HG02571 (cell line): ENCODE measurements at regions not wholly inside any gene's neighbourhood (a gene's known extent, or its start where the extent isn't known, plus 50 kb on each side); places are given as distances from the start of the nearest gene placed in this dataset.

Source experiments
- ATAC-seq: cut with Tn5 transposase; IDR thresholded peaks from one replicate; pipeline ENCODE4 v1.9.1; 2021; ENCODE audit warnings: mild to moderate bottlenecking, moderate library complexity; ENCODE audit not compliant: unreplicated experiment

DNA sequence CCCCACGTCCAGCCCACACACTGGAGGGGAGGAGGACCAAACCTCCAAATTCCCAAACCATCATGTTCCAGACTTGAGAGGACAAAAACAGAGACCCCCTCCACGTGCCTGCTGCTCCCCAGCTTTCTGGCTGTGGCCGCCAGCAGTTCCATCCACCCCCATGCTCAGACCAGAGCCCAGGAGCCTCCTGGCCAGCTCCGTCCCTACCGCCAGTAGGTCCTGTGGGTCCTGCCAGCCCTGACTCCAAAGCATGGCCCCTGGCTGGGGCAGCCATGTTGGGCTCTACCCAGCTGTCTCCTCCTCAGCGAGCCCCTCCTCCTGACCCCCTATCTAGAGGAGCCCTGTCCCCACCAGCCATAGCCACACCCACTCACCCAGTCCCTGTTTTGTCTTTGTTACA lies 227.3 kb upstream of the RTL1 start:
- ATAC-seq = no peak

DNA sequence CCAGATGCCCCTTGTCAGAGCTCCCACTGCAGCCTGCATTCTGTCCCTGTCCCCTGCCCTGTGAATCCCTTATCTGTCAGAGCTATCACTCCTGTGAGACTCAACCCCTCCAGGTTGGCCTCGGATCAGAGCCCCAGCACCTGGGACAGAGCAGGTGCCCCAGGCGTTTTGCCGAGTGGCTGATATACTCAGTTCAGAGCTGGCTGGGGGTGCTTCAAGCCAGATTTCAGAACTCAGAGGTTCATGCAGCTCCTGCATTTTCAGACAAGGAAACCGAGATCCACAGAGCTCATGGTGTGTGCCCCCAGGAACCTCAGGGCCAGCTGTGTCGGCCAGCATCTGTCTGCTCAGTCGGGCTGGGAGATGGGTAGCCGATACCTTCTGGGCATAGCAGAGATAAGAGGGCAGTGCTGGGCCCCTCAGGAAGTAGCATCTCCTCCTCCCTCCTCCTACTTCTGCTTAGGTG lies 228.0 kb upstream of the RTL1 start:
- no peak for ATAC-seq

DNA sequence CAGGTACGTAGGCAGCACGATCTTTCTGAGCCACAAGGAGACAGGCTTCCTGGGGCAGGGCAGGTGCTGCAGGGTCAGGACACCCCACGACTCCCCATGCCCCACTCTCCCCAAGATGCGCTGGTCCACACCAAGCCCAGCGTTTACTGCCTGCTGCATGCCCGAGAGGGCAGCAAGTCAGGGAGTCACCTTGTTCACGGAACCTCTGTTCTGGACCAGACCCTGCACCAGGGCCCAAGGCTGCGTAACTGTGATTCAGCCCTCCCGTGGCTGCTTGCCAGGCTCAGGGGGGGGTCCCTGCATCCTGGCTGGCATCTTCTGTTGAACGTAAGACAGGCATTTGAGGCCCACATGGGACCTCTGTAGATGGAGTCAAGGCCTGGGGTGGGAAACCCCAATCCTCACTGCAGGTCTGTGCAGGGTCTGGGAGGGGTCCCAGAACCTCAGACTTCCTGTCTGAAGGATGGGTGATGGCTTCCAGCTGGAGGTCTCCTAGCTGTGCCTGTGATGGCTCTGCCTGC lies 228.6 kb upstream of the RTL1 start:
- no peak for ATAC-seq

DNA sequence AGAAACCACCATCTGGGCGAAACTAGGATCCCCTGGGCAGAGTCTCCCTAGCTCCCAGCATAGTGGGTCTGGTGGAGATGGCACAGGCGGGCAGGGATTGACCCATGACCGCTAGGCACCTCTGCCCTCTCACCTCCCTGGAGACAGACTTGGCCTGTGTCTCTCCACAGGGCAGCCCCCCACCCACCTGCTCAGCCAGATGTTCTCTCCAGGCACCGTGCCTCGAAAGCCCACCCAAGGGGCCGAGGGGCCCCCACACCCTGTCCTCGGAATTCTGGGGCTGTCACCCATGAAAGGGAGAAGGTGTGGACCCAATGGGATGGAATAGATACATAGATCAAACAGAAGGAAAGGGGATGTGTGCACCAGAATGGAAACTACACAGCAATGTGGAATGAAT lies 229.1 kb upstream of the RTL1 start:
- ATAC-seq = no peak

DNA sequence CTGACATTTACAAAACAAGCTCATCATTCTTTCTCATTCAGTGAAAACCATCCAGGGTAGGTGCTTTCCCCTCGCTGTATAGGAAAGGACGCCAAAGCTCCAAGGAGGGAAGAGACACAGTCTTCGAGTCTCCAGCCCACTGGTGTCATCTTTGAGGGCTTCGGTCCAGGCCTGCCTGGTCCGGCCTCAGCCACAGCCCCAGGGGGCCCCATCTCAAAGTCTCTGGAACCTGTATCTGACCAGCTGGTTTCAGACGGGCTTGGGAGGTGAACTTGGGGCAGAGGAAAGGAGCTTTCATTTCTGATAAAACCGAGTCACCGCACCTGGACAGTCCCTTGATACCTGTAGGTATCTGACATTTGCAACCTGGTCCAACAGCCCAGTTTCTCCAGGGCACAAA lies 229.5 kb upstream of the RTL1 start:
- no peak for ATAC-seq

DNA sequence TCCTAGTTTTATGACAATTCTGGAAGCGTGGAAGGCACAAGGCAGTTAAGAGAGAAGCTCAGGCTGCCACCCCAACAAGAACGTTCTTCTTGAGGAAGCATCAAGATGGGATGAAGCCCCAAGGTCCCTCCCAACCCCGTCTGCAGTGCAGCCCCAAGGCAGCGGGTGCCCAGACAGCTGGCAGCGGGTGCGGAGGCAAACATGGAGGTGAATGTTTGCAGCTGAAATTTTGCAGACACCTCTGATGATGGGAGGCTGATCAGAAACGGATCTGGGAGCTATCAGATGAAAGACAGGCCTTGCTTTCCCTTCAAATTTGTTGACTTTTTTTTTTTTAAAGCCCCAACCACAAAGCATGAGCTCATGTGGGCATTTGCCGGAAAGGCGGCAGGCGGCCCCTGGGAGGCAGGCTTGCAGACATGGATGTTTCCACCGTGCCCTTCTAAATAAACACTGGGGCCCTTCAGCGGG lies 230.7 kb upstream of the RTL1 start:
- no peak for ATAC-seq

DNA sequence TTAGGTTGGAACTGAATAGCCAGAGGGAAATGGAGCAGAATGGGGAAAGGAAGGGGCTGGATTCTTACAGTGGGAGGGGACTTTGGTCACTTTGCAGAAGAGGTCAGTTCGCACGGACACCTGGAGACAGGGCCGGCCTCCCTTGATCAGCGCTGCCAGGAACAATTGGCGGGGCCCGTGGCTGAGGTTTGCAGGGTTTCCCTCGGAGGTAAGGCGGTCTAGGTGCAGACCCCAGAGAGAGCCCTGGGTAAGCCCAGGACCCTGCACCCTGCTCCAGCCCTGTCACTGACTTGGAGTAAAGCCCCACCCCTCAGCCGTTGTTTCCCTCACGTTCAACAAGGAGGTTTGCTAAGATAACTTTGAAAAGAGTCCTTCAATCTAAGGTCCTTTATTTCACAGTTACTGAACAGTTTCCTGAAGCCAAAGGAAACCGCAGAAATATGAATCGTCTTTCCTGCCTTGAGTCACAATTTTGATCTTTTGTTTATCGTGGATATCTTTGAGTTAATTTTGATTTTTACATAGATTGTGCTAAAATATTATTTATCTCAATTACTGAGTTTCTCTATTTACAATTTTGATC lies 231.4 kb upstream of the RTL1 start:
- no peak for ATAC-seq

DNA sequence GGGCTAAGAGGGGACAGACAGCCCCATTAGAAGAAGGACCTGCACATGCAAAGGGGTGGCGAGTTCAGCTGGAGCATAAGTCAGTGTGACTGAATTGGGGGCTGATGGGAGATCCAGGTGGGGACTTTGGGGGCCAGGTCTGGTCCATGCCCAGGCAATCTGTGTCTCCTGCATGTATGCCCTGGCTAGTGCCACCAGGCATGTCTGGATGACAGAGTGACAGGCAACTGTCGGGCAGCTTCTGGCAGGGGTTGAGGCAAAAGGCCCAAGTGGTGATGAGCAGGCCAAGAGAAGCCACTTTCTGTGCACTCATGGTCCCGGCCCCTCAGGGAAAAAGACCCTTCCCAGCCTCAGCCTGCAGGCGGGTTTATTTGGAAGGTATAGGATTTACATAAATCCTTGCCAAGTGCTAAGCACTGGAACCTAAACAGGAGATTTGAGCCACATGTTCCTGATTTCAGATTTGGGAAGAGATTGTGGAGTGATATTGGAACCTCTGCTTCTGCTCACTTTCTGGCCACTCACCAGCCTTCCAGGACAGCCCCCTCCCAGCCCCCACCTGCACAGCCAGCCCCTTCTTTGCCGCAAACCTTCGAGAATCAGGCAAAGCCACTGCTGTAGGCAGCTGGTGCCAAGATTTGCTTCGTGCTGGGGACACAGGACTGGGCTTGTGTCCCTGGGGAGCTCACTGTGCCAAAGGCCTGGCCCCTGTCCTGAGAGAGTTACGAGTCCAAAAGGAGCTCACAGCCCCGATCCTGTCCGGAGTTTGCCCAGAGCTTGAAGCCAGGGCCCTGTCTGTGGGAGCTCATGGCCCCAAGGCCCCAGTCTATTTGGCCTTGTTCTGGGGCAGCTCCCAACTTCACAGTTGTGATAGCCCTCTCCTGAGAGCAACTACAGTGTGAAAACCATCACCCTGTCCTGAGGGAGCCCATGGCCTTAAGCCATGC lies 232.5 kb upstream of the RTL1 start:
- no peak for ATAC-seq

DNA sequence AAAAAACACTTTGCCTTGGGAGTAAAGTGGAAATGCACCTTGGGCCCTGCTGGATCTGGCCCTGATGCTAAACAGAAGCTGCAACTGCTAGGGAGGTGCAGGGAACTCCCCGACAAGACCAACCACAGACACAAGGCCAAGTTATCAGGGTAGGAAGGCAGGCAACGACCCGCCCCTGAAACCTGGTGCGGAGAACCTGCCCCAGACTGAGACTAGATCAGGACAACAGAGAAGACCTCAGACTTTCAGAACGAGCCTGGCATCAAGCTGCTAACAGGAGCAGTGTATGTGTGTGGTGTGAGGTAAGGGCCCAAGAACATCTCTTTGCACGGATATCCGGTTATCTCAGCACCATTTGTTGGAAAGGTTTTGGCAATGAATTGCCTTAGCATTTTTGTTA lies 233.7 kb upstream of the RTL1 start:
- ATAC-seq = no peak

DNA sequence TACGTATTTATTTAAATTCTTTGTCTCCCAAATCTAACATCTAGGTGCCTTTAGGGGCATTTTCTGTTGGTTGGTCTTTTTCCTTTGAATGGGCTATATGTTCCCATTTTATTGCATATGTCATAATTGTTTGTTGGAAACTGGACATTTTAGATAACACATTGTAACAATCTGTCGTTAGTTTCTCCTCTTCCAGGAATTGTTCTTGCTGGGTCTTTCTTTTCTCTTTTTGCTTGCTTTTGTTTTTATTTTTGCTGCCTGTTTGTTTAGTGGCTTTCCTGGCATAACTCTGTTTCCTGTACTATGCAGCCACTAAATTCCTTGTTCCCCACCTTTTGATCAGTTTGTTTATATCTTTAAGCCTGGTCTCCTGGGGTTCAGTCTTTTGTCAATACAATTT lies 244.3 kb upstream of the RTL1 start:
- no peak for ATAC-seq

DNA sequence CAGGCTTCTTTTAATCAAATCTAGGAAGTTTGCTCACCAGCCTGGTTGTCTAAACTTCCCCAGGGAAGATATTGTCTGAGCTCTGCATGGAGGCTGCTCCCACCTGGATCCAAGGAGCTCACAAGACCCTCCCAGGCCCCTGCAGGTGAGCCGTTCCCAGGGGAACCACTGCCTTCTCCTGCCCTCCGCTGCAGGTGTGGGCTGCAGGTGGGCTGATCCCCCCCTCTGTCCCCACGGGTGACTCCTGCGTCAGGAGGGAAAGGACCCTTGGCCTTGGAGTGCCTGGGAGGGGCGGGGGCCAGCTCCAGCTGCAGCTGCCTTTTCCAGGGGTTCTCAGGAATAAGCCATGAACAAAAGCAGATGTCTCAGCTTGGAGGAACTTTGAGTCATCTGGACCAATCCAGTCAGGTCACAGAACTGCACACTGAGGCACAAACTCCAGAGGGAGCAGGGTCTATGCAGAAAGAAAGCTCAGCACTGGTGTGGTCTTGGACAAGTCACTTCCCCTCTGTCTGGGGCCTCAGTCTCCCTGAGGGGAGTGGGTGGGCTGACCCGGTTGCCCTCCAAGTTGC lies 246.6 kb upstream of the RTL1 start:
- ATAC-seq = no peak

DNA sequence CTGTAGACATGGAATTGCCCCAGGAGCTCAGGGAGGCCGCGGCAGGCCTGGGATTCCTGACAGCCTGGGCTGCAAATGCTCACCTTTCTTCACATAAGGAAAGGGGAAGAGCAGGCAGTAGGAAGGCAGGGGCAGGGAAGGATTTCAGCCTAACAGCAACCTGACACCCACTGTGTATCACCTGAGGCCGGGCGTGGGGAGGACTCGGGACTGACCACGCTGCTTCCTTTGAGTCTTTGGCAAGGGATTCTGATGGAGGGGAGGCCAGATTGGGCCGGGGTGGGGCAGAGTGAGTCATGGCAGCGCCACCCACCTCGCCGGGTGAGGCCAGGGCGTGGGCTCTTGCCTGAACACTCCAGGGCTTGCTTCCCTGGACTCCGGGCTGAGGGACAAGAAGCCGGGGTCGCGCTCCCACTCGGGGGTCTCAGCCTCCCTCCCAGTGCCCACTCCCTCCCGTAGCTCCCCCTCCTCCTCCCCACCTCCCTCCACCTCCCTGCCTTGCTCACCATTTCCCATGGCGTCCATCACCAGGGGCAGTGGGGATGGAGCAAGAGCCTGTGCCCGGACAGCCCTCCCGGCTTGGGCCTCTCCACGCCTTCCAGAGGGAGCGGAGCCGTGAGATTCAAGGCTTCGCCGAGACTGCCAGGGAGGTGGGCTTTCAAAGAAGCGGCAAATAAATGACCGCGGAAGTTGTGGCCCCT lies 247.9 kb upstream of the RTL1 start:
- ATAC-seq = no peak

DNA sequence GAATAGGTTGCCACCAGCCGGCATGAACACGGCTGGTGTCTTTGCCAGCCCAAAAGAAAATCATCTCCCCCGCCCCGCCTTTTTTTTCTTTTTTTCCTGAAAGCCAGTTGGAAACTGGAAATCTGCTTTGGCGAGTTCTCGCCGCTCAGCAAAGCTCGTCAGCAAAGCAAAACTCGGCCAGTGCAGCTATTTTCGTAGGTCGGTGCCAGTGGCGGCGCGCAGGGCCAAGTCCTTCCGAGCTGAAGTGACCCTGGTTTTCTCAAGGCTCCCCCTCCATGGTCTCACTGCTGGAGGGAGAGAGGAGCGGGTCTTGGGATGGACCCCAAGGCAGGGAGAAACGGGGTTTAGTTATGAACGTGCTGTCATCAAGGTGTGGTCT lies 248.4 kb upstream of the RTL1 start:
- ATAC-seq = no peak

DNA sequence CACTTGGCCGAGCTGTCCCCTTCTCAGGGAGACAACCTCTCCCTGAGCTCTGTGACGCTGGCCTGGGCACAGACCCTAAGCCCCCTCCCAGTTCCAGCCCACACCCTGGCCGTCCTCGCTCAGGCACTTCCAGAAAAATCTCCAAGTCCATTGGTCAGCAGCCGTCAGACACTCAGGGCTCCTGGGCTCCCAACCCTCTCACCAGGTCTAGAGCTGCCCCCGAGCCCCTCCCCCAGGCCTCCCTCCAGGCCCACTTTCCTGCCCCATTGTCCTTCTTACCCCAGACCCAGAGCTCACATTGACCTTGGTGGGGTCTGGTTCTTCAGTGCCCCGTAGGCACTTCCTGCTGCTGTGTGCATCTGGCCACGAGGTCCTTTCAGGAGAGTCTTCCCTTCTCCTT lies 249.3 kb upstream of the RTL1 start:
- ATAC-seq = no peak

DNA sequence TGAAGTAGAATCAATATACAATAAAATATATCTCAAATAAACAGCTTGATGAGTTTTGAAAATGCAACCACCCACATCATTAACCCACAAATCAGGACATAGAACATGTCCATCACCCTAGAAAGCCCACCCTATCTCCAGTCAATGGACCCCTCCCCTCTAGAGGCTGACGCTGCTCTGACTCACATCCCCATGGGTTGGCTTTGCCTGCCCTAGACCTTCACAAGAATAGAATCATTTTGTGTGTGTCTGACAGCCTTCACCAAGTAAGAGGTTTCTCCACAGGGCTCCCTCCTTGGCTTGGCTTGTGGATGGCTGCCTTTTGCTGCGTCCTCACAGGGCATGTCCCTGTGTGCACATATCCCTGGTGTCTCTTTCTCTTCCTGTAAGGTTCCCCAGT lies 250.2 kb upstream of the RTL1 start:
- no peak for ATAC-seq

DNA sequence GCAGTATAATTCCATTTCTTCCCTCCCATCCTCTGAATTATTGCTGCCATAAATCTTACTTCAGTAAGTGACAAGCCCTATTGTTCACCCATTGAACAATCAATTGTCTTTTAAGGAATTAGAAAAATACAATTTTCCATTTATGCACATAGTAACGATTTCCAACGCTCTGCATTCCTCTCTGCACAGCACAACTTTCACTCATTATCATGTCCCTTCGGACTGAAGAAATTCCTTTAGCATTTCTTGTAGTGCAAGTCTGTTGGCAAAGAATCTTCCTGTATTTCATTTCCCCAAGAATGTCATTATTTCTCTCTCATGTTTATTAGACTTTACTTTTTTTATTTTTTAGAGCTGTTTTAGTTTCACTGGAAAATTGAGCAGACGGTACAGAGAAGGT lies 252.1 kb upstream of the RTL1 start:
- no peak for ATAC-seq

DNA sequence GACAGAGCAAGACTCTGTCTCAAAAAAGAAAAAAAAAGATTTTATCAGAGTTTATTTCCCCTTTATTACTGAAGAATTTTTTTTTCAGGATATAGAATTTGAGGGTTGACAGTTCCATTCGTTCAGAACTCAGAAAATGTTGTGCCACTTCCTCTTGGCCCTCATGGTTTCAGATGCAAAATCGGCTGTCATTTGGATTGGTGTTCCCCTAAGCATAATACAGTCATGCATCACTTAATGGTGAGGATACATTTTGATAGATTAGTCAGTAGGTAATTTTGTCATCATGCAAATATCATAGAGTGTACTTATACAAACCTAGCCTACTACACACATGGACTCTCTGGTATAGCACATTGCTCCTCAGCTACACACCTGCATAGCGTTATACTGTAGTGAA lies 263.9 kb upstream of the RTL1 start:
- no peak for ATAC-seq

DNA sequence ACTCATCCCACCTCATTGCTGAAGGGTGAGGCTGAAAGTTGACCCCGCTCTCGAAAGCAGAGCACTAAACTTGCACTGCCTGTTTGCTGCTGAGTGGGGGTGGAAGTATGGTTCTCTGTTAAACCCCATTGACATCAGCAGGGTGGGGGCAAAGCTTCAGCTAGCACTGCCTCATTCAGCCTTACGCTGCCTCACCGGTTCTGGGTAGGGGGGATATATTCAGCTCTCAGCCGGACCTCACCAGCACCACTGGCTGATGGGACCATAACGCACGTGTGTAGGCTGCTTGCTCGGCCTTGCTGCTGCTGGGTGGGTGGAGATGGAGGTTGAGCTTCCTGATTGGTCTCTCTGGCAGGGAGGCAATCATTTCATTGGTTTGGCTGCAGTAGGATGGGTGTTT lies 265.7 kb upstream of the RTL1 start:
- no peak for ATAC-seq

DNA sequence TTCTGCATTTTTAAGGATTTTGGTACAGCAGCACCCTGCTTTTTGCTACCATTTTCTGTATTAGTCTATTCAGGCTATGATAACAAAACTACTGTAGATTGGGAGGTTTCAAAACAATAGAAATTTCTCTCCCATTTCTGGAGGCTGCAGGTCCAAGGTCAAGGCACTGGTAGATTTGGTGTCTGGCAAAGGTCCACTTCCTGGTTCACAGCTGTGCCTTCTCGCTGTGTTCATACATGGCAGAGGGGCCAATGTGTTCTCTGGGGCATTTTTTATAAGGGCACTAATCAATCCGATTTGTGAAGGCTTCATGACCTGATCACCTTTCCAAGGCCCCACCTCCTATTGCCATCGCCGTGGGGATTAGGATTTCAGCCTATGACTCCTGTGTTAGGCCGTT lies 268.1 kb upstream of the RTL1 start:
- no peak for ATAC-seq

DNA sequence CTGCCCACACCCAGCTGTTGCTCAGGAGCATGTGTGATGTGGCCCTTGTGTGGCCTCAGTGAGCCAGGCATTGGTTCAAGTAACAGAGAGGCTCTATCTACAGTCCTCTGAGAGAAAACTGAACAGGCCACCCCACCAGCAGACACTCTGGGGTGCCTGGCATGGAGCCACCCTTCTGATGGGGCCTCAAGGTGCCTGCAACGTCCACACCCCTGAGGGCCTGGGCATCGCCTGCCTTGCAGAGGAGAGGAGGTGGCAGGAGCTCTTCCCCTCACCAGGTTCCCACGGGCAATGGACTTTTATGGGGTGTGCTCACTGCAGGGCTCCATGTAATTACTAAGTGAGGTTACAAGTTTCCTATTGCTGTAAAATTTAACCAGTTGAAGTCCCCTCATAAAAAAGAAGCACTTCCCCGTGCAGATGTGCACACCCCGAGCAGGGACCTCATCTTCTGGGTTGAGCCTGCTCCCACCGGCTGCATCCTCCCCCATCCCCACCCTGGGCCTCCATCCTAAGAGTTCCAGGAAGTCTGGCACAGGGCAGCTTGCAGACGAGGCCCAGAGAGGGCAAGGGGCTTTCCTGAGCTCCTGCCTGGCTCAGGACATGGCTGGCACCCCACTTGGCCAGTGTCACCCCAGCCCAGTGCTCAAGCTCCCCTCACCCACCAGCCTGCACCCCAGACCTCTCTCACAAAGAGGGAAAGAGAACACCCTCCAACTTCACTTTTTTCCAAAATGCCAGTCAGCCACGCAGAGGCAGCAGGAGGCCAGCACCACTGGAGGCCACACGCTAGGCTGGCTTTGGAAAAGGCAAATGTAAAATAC lies 270.4 kb upstream of the RTL1 start:
- ATAC-seq = no peak

DNA sequence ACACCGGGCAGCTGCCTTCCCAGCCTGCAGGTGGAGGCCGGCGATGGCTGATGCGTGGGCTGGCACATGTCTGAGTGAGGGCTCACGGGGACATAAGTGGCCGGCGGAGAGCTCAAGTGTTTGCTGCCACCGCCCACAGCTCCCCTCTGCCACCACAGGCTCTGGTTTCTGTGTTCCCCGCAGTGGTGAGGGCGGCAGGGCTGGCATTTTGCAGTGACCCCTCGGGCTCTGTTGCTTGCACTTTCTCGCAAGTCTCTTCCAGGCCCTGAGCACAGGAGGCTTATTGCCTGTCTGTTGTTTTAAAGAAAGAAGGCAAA lies 271.0 kb upstream of the RTL1 start:
- ATAC-seq = no peak
